HG03039 (cell line): ENCODE measurements at regions not wholly inside any gene's neighbourhood (a gene's known extent, or its start where the extent isn't known, plus 50 kb on each side); places are given as distances from the start of the nearest gene placed in this dataset.

ENCODE experiments used
- ATAC-seq: cut with Tn5 transposase; IDR thresholded peaks from one replicate; pipeline ENCODE4 v1.9.1; 2021; ENCODE audit warnings: mild to moderate bottlenecking, moderate library complexity; ENCODE audit not compliant: unreplicated experiment

DNA sequence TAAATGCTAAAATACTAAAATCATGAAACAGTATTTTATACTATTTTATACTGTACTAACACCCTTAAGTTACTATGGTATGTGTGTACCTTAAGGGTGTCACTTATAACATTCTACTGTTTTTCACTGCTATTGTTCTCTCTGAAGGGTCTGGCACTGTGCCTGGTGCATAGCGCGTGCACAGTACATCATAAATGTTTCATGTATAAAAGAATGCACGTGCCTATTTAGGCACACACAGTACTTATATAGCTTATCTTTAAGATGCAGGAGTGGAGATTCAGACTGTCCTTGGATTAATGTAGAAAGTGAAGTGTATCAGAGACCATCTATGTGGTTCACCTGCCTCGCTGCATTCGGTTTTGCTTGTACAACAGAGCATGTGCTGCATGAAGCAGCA, 64.0 kb upstream of the SGK1 start:
- no peak for ATAC-seq

DNA sequence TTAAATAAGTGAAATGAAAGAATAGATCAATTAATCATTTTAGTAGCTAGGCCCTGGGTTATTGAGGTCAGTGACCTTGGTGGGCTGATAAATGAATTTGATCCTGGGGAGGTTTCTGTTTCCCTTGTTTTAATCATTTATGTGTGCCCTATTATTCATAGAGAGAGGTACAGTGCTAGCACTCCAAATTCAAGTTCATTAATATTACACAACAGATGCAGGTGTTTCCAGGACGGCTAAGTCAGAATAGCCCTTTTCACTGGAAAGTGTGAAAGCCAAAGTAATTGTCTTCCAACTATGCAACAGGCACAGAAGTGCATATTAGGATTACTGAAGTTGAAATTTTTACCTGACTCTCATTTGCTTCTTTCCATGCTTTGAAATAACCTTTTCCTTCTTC, 61.7 kb upstream of the SGK1 start:
- ATAC-seq = no peak

- peak; percentile 93 for ATAC-seq
Measured at GRCh38 chr6:134379076-134379475, 61.2 kb upstream of the SGK1 start.

GRCh38 chr6:134378426-134378825, 60.5 kb upstream of the SGK1 start:
- no peak for ATAC-seq

DNA sequence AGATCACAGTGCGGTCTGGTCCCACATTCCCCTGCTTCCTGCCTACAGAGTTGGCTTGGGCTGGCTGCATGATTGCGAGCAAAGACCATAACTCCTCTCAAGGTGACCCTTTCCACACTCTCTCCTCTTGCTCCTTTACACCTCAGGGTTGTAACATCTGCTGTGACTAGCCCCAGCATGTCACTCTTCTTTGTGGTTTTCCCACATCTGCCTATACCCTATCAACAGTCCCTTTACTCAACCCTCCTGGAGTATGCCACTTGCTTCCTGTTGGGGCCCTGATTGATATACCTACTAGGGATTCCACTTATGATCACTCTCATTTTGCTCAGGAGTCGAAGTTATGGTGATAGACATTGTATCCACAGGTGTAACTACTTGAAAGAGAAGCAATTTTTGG, 58.9 kb upstream of the SGK1 start:
- ATAC-seq = no peak

- ATAC-seq = no peak
Measured at GRCh38 chr6:134375220-134375580, 57.3 kb upstream of the SGK1 start.

- no peak for ATAC-seq
Measured at GRCh38 chr6:134374491-134375219, 56.7 kb upstream of the SGK1 start.

DNA sequence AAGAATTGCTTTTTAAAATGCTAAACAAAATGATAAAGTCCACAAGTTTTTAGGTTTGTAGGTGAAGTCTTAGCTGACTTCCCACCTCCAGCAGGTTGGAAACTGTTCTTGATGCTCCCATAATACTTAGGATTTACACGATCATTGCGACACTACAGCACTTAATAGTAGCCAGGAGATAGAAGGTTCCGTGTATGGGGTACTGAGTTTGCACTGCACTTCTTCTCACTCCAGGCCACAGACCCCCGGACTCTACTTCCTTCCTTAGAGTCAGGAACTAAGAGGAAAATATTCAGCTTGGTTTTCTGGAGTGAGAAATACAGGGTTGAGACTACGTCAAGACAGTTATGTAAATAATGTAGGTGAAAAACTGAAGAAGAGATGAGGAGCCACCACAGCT, 56.1 kb upstream of the SGK1 start:
- no peak for ATAC-seq

DNA sequence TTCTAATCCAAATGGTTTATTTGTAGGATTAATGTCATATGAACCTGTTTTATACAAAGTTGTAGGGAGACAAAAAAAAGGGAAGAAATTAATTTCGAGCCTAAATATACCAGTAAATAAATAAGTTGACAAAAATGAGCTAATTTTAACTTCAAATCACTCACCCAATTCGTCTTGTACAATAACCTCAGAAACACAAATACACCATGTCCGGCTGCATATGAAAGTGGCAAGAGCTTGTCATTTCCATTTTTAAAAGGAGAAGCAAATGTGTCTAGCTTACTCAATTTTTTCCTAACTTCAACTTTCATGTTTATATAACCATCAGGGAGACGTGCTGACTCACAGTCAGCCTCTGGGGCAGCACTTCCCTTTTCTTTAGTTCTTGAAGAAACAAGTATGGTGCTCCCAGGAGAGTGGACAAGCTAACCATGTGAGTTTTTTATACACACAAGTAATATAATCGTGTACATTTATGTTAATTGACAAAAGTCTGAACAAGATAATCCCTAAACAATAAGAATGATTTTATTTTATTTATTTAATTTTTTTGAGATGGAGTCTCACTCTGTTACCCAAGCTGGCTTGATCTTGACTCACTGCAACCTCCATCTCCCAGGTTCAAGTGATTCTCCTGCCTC, 55.5 kb upstream of the SGK1 start:
- ATAC-seq = peak; percentile 74

DNA sequence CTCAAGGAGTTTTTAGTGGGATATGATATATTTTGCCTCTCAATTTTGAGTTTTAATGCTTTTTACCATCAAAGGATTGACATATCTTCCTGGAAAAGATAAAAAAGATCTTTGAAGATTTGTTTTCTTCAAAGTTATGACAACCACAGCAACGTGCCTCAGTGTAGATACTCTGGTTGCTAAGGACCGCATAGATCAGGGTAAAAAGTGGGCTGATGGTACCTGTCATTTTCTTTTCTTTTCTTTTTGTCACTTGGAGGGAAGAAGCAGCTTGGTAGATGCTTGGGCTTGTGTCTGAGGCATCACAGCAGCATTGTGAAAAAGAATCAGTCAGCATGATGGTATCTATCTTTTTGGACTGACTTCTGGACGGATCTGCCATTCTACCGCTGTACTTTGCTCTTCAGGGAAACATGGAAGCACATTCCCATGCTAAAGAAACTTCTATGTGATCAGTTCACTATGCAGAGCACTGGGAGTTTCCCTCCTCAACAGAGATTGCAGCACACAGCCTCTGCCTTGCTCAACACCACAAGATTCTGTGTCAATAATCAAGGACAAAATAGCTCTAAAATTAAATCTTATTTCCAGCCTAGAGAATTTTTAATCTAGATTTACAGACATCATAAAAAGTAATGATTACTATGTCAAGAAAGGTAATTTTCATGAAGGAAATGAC, 54.8 kb upstream of the SGK1 start:
- ATAC-seq = no peak

- ATAC-seq = no peak
Measured at GRCh38 chr6:134368670-134369069, 50.8 kb upstream of the SGK1 start.
